T-helper 2 cell treated with Interferon-gamma antibody and Interleukin-4, amounts not matched to agents 5 μg/mL and 100 μg/mL, for 36 hours (primary cell): ENCODE measurements at regions not wholly inside any gene's neighbourhood (a gene's known extent, or its start where the extent isn't known, plus 50 kb on each side); places are given as distances from the start of the nearest gene placed in this dataset.

Experiments used
- DNase-seq: peaks from one replicate; pipeline ENCODE4 v3.0.0; 2021; ENCODE audit warnings: low spot score
- H3K27ac Mint-ChIP-seq: one replicate; pipeline ENCODE4 v1.8.0; 2021; ENCODE audit warnings: mild to moderate bottlenecking, mixed read lengths
- H3K27me3 Mint-ChIP-seq: one replicate; pipeline ENCODE4 v1.8.0; 2021; ENCODE audit warnings: low read depth, mixed read lengths
- H3K36me3 Mint-ChIP-seq: one replicate; pipeline ENCODE4 v1.8.0; 2021; ENCODE audit warnings: low read depth, mixed read lengths
- H3K4me1 Mint-ChIP-seq: one replicate; pipeline ENCODE4 v1.8.0; 2021; ENCODE audit warnings: low read depth, mixed read lengths
- H3K4me3 Mint-ChIP-seq: one replicate; pipeline ENCODE4 v1.8.0; 2022; ENCODE audit warnings: mild to moderate bottlenecking, moderate library complexity, mixed read lengths
- H3K9me3 Mint-ChIP-seq: one replicate; pipeline ENCODE4 v1.8.0; 2021; ENCODE audit warnings: mixed read lengths

DNA sequence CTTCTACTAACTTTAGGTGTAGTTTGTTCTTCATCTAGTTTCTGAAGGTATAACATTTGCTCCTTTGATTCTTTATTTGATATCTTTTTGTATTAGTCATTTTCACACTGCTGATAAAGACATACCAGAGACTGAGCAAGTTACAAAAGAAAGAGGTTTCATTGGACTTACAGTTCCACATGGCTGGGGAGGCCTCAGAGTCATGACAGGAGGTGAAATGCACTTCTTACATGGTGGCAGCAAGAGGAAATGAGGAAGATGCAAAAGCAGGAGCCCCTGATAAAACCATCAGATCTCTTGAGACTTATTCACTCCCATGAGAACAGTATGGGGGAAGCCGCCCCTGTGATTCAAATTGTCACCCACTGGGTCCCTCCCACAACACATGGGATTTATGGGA lies 544.4 kb upstream of the DSEL start:
- DNase-seq, result no peak
- Mint-ChIP-seq H3K9me3 (no peaks in the 10 kb centered on the region), H3K4me3 (no peak overlapping the region), H3K27ac (no peak overlapping the region), H3K36me3 (no peaks in the 10 kb centered on the region), H3K4me1 (no peaks in the 10 kb centered on the region), H3K27me3 (no peaks in the 10 kb centered on the region)

DNA sequence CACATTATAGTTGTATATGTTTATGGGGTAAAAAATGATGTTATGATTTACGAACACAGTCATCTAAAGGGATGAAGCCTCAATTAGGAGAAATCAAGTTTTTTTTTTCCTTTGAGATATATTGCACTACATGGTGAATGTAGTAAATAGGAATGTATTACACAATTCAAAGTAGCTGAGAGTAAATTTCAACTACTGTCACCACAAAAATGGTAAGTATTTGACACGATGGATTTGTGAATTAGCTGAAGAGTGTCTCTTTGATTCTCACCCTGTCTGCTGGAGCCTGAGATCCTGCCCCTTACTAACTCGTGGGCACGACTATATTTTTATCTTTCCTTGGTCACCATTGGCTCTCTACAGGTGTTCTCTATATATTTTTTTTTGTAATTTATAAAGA lies 540.4 kb upstream of the DSEL start:
- no peak overlapping the region for H3K27ac Mint-ChIP-seq
- H3K9me3 Mint-ChIP-seq, result peaks cover 4% of the 10 kb centered on the region
- no peak overlapping the region for H3K4me3 Mint-ChIP-seq
- H3K36me3 Mint-ChIP-seq, result no peaks in the 10 kb centered on the region
- H3K4me1 Mint-ChIP-seq, result no peaks in the 10 kb centered on the region
- no peak for DNase-seq
- no peaks in the 10 kb centered on the region for H3K27me3 Mint-ChIP-seq

DNA sequence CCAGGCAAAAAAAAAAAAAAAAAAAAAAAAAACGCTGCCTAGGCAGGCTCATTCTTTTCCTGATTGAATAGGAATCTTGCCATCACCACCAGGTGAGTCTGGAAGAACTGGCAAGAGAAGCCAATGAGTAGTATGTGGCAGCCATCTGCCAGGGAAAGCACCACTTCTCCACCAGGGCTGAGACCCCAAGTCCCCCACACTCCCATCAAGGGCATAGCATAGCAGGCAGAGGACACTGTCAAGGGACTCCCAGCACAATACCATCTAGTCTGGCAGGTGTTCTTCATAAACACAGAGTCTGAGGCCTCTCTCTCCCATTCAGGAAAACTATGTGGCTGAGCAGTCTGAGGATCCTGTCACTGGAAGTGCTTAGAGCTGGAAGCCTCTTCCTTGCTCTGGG lies 538.1 kb upstream of the DSEL start:
- no peaks in the 10 kb centered on the region for H3K4me1 Mint-ChIP-seq
- H3K9me3 Mint-ChIP-seq, result peaks cover 4% of the 10 kb centered on the region
- no peak for DNase-seq
- H3K4me3 Mint-ChIP-seq, result no peak overlapping the region
- H3K27me3 Mint-ChIP-seq, result no peaks in the 10 kb centered on the region
- H3K36me3 Mint-ChIP-seq, result no peaks in the 10 kb centered on the region
- no peak overlapping the region for H3K27ac Mint-ChIP-seq

GRCh38 chr18:68053290-68053689 lies 536.8 kb upstream of the DSEL start:
- peaks cover 4% of the 10 kb centered on the region for H3K9me3 Mint-ChIP-seq
- H3K4me3 Mint-ChIP-seq, result no peak overlapping the region
- no peak for DNase-seq
- no peaks in the 10 kb centered on the region for H3K27me3 Mint-ChIP-seq
- no peaks in the 10 kb centered on the region for H3K4me1 Mint-ChIP-seq
- no peaks in the 10 kb centered on the region for H3K36me3 Mint-ChIP-seq
- no peak overlapping the region for H3K27ac Mint-ChIP-seq

GRCh38 chr18:68041327-68041726 lies 524.8 kb upstream of the DSEL start:
- Mint-ChIP-seq H3K36me3 (no peaks in the 10 kb centered on the region), H3K4me1 (no peaks in the 10 kb centered on the region), H3K27ac (no peak overlapping the region), H3K27me3 (no peaks in the 10 kb centered on the region), H3K4me3 (no peak overlapping the region), H3K9me3 (no peaks in the 10 kb centered on the region)
- no peak for DNase-seq

GRCh38 chr18:68040198-68040597 lies 523.7 kb upstream of the DSEL start:
- no peak for DNase-seq
- no peaks in the 10 kb centered on the region for H3K4me1 Mint-ChIP-seq
- H3K9me3 Mint-ChIP-seq, result no peaks in the 10 kb centered on the region
- H3K27me3 Mint-ChIP-seq, result no peaks in the 10 kb centered on the region
- no peak overlapping the region for H3K27ac Mint-ChIP-seq
- H3K4me3 Mint-ChIP-seq, result no peak overlapping the region
- H3K36me3 Mint-ChIP-seq, result no peaks in the 10 kb centered on the region

GRCh38 chr18:68035774-68036522 lies 519.4 kb upstream of the DSEL start:
- no peaks in the 10 kb centered on the region for H3K4me1 Mint-ChIP-seq
- H3K27me3 Mint-ChIP-seq, result no peaks in the 10 kb centered on the region
- no peaks in the 10 kb centered on the region for H3K9me3 Mint-ChIP-seq
- H3K36me3 Mint-ChIP-seq, result no peaks in the 10 kb centered on the region
- no peak overlapping the region for H3K27ac Mint-ChIP-seq
- no peak for DNase-seq
- H3K4me3 Mint-ChIP-seq, result no peak overlapping the region

- DNase-seq, result no peak
- Mint-ChIP-seq H3K9me3 (no peaks in the 10 kb centered on the region), H3K27me3 (no peaks in the 10 kb centered on the region), H3K36me3 (no peaks in the 10 kb centered on the region), H3K4me3 (no peak overlapping the region), H3K27ac (no peak overlapping the region), H3K4me1 (no peaks in the 10 kb centered on the region)
Measured at GRCh38 chr18:68034296-68034695, 517.8 kb upstream of the DSEL start.

- H3K4me3 Mint-ChIP-seq, result no peak overlapping the region
- no peaks in the 10 kb centered on the region for H3K27me3 Mint-ChIP-seq
- no peak for DNase-seq
- H3K27ac Mint-ChIP-seq, result no peak overlapping the region
- no peaks in the 10 kb centered on the region for H3K9me3 Mint-ChIP-seq
- H3K4me1 Mint-ChIP-seq, result no peaks in the 10 kb centered on the region
- H3K36me3 Mint-ChIP-seq, result no peaks in the 10 kb centered on the region
Measured at GRCh38 chr18:68033466-68033865, 516.9 kb upstream of the DSEL start.

GRCh38 chr18:68024716-68025115 lies 508.2 kb upstream of the DSEL start:
- Mint-ChIP-seq H3K27ac (no peak overlapping the region), H3K36me3 (no peaks in the 10 kb centered on the region), H3K4me1 (no peaks in the 10 kb centered on the region), H3K4me3 (no peak overlapping the region), H3K27me3 (no peaks in the 10 kb centered on the region), H3K9me3 (no peaks in the 10 kb centered on the region)
- no peak for DNase-seq

- H3K27me3 Mint-ChIP-seq, result no peaks in the 10 kb centered on the region
- DNase-seq, result no peak
- no peaks in the 10 kb centered on the region for H3K9me3 Mint-ChIP-seq
- no peaks in the 10 kb centered on the region for H3K36me3 Mint-ChIP-seq
- no peak overlapping the region for H3K27ac Mint-ChIP-seq
- H3K4me3 Mint-ChIP-seq, result no peak overlapping the region
- no peaks in the 10 kb centered on the region for H3K4me1 Mint-ChIP-seq
Measured at GRCh38 chr18:68017385-68017784, 500.9 kb upstream of the DSEL start.

DNA sequence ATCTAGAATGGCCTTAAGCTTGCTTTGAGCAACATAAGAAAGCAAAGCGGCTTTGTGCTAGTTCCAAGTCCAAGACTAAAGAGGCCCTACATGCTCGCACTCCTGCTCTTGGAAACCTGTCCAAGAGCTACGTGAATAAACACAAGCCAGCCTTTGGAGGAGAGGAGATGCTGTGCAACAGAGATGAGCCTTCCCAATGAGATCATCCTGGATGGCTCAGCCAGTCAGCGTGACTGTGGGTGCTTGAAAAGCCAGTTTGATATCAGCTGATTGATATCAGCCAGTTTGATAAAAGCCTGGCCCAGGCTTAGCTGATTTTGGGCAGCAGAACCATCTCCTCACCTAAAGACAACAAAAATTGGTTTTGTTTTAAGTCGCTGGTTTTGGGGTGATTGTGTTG lies 481.0 kb upstream of the DSEL start:
- no peaks in the 10 kb centered on the region for H3K4me1 Mint-ChIP-seq

GRCh38 chr18:67995769-67996168 lies 479.2 kb upstream of the DSEL start:
- H3K27ac Mint-ChIP-seq, result no peak overlapping the region
- no peaks in the 10 kb centered on the region for H3K4me1 Mint-ChIP-seq
- H3K36me3 Mint-ChIP-seq, result no peaks in the 10 kb centered on the region
- peaks cover 8% of the 10 kb centered on the region for H3K9me3 Mint-ChIP-seq
- no peaks in the 10 kb centered on the region for H3K27me3 Mint-ChIP-seq
- no peak for DNase-seq
- H3K4me3 Mint-ChIP-seq, result no peak overlapping the region

More for the DNA sequence above, 481.0 kb upstream of the DSEL start:
- no peak overlapping the region for H3K4me3 Mint-ChIP-seq
- H3K36me3 Mint-ChIP-seq, result no peaks in the 10 kb centered on the region
- H3K9me3 Mint-ChIP-seq, result peaks cover 5% of the 10 kb centered on the region
- no peak for DNase-seq
- no peak overlapping the region for H3K27ac Mint-ChIP-seq
- no peaks in the 10 kb centered on the region for H3K27me3 Mint-ChIP-seq

DNA sequence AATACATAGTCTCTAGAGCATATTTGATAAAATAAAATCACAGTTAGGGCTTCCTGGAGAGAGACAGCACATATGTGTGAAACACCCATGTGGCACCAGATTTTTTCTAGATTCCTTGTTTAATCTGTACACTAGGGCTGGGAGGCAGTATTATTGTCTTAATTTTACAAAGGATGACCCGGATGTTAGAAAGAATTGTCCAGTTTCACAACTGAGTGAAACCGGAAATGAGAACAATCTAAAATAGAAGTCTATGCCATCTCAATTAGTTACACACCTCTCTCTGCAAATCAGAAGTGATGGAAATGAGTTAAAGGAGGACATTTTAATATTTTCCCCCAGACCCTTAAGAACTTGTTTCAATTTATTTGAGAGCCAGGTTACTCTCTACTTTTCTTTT lies 463.7 kb upstream of the DSEL start:
- H3K4me3 Mint-ChIP-seq, result no peak overlapping the region
- no peaks in the 10 kb centered on the region for H3K27me3 Mint-ChIP-seq
- no peak for DNase-seq
- H3K9me3 Mint-ChIP-seq, result no peaks in the 10 kb centered on the region
- H3K36me3 Mint-ChIP-seq, result no peaks in the 10 kb centered on the region
- no peak overlapping the region for H3K27ac Mint-ChIP-seq
- no peaks in the 10 kb centered on the region for H3K4me1 Mint-ChIP-seq

- Mint-ChIP-seq H3K27ac (no peak overlapping the region), H3K36me3 (no peaks in the 10 kb centered on the region), H3K4me3 (no peak overlapping the region), H3K27me3 (no peaks in the 10 kb centered on the region), H3K9me3 (no peaks in the 10 kb centered on the region), H3K4me1 (no peaks in the 10 kb centered on the region)
- no peak for DNase-seq
Measured at GRCh38 chr18:67977067-67977616, 460.6 kb upstream of the DSEL start.
